AG10803 (cell line): ENCODE measurements at regions not wholly inside any gene's neighbourhood (a gene's known extent, or its start where the extent isn't known, plus 50 kb on each side); places are given as distances from the start of the nearest gene placed in this dataset.

Experiments
- DNase-seq: peaks from one replicate; pipeline ENCODE4 v3.0.0; 2010; ENCODE audit warnings: low read depth
- H3K4me3 ChIP-seq: 2 replicates; pipeline ENCODE4 v1.5.1; 2011; ENCODE audit warnings: mild to moderate bottlenecking, low read length, control low read depth
- CTCF ChIP-seq: conservative IDR thresholded peaks from 2 replicates; pipeline ENCODE4 v1.5.1; 2011; ENCODE audit warnings: mild to moderate bottlenecking, low read length, control low read depth, inconsistent platforms

GRCh38 chr3:78427303-78427702, 1340.5 kb downstream of the ROBO1 start:
- DNase-seq = peak; percentile 0
- no peak overlapping the region for H3K4me3 ChIP-seq
- no peak for TF ChIP-seq CTCF

GRCh38 chr3:78430741-78431140, 1337.1 kb downstream of the ROBO1 start:
- DNase-seq = no peak
- no peak overlapping the region for H3K4me3 ChIP-seq
- TF ChIP-seq CTCF = no peak

- TF ChIP-seq CTCF = no peak
- H3K4me3 ChIP-seq = no peak overlapping the region
- no peak for DNase-seq
These were observed 1333.0 kb downstream of the ROBO1 start for GRCh38 chr3:78434801-78435200.

- no peak for DNase-seq
- no peak for TF ChIP-seq CTCF
- H3K4me3 ChIP-seq = no peak overlapping the region
These were observed 1312.6 kb downstream of the ROBO1 start for GRCh38 chr3:78455166-78455565.

GRCh38 chr3:78455712-78456433, 1311.9 kb downstream of the ROBO1 start:
- no peak overlapping the region for H3K4me3 ChIP-seq
- no peak for DNase-seq
- TF ChIP-seq CTCF = no peak

- no peak overlapping the region for H3K4me3 ChIP-seq
- no peak for DNase-seq
- TF ChIP-seq CTCF = no peak
These were observed 1308.0 kb downstream of the ROBO1 start for GRCh38 chr3:78459796-78460195.

GRCh38 chr3:78462021-78462420, 1305.8 kb downstream of the ROBO1 start:
- no peak overlapping the region for H3K4me3 ChIP-seq
- no peak for TF ChIP-seq CTCF
- no peak for DNase-seq
